ENCODE measurements at regions not wholly inside any gene's neighbourhood (a gene's known extent, or its start where the extent isn't known, plus 50 kb on each side); places are given as distances from the start of the nearest gene placed in this dataset.

- ATAC-seq (ENCODE audit: low read depth) (no peak), DNase-seq (no peak)
- Histone ChIP-seq H3K9ac (ENCODE audit: low read length) (no peak overlapping the region), H3K9me3 (ENCODE audit: control extremely low read depth in 1 of 3, control insufficient read depth in 2 of 3, insufficient read depth in 1 of 3, low read length in 2 of 3) (no peaks in the 10 kb centered on the region), H3K27me3 (replicated peaks in 1 of 4; ENCODE audit: control extremely low read depth in 1 of 4, control insufficient read depth in 3 of 4, insufficient read depth in 4 of 4, low read length in 3 of 4) (peaks cover 0 to 13% (median 3%) of the 10 kb centered on the region in 4 experiments), H3K36me3 (replicated peaks in 1 of 2; ENCODE audit: control extremely low read depth in 1 of 2, control insufficient read depth in 1 of 2, extremely low read depth in 1 of 2, insufficient read depth in 2 of 2, low read length in 1 of 2) (no peaks in the 10 kb centered on the region), H3K4me1 (ENCODE audit: control insufficient read depth in 2 of 2, insufficient read depth in 2 of 2, low read length in 2 of 2) (no peaks in the 10 kb centered on the region), H3K79me2 (ENCODE audit: control insufficient read depth, insufficient read depth, low read length) (no peaks in the 10 kb centered on the region), H3K27ac (ENCODE audit: low read length in 2 of 2) (no peak overlapping the region), H3K4me2 (replicated peaks; ENCODE audit: low read depth, low read length, poor library complexity, severe bottlenecking) (no peak overlapping the region), H3K4me3 (ENCODE audit: control extremely low read depth in 1 of 5, extremely low read depth in 1 of 5, insufficient read depth in 1 of 5, low read depth in 2 of 5, low read length in 4 of 5) (no peak overlapping the region), H4K20me1 (ENCODE audit: control insufficient read depth, insufficient read depth, low read length, poor library complexity, severe bottlenecking) (no peaks in the 10 kb centered on the region), H2AFZ (ENCODE audit: insufficient read depth, low read depth, low read length, poor library complexity, severe bottlenecking) (no peak overlapping the region)
- Mint-ChIP-seq H3K4me3 (no peak overlapping the region), H3K4me1 (peaks cover 3% of the 10 kb centered on the region), H3K27ac (no peak overlapping the region), H3K27me3 (peaks cover 52% of the 10 kb centered on the region), H3K9me3 (ENCODE audit: insufficient read depth) (no peaks in the 10 kb centered on the region)
- intact Hi-C loops (cut with micrococcal nuclease), result no loop called here
- TF ChIP-seq CTCF (IDR thresholded peaks at IDR 0.05) (no peak), EZH2 (IDR thresholded peaks at IDR 0.05; ENCODE audit: borderline replicate concordance, insufficient read depth, low read depth, low read length, poor library complexity, severe bottlenecking) (no peak)
- CTCF ChIA-PET, result no interaction called here
- WGBS (ENCODE audit: insufficient coverage), result 86% methylated on average over 3 of the region's 5 CpGs
- POLR2A ChIA-PET, result no interaction called here
Measured at GRCh38 chr14:104467236-104467635, 112.3 kb upstream of the C14orf180 start.

- H3K4me3 Mint-ChIP-seq, result no peak overlapping the region
- H3K79me2 ChIP-seq (ENCODE audit: control insufficient read depth, insufficient read depth, low read length), result no peaks in the 10 kb centered on the region
Measured at GRCh38 chr14:104467641-104468040, 111.9 kb upstream of the C14orf180 start.

More at GRCh38 chr14:104467641-104468040, 111.9 kb upstream of the C14orf180 start:
- H3K27ac Mint-ChIP-seq, result no peak overlapping the region
- H3K4me3 ChIP-seq (ENCODE audit: control extremely low read depth in 1 of 5, extremely low read depth in 1 of 5, insufficient read depth in 1 of 5, low read depth in 2 of 5, low read length in 4 of 5), result no peak overlapping the region
- ATAC-seq (ENCODE audit: low read depth), result no peak
- H3K4me1 ChIP-seq (ENCODE audit: control insufficient read depth in 2 of 2, insufficient read depth in 2 of 2, low read length in 2 of 2), result no peaks in the 10 kb centered on the region
- ChIA-PET POLR2A (no interaction called here), CTCF (no interaction called here)
- peaks cover 0 to 12% (median 3%) of the 10 kb centered on the region in 4 experiments for H3K27me3 ChIP-seq (replicated peaks in 1 of 4; ENCODE audit: control extremely low read depth in 1 of 4, control insufficient read depth in 3 of 4, insufficient read depth in 4 of 4, low read length in 3 of 4)
- H3K4me2 ChIP-seq (replicated peaks; ENCODE audit: low read depth, low read length, poor library complexity, severe bottlenecking), result no peak overlapping the region
- no peak overlapping the region for H3K9ac ChIP-seq (ENCODE audit: low read length)
- H3K36me3 ChIP-seq (replicated peaks in 1 of 2; ENCODE audit: control extremely low read depth in 1 of 2, control insufficient read depth in 1 of 2, extremely low read depth in 1 of 2, insufficient read depth in 2 of 2, low read length in 1 of 2), result no peaks in the 10 kb centered on the region
- H3K27ac ChIP-seq (ENCODE audit: low read length in 2 of 2), result no peak overlapping the region
- no peak for DNase-seq
- no peaks in the 10 kb centered on the region for H4K20me1 ChIP-seq (ENCODE audit: control insufficient read depth, insufficient read depth, low read length, poor library complexity, severe bottlenecking)
- H3K9me3 ChIP-seq (ENCODE audit: control extremely low read depth in 1 of 3, control insufficient read depth in 2 of 3, insufficient read depth in 1 of 3, low read length in 2 of 3), result no peaks in the 10 kb centered on the region
- intact Hi-C loops (cut with micrococcal nuclease), result no loop called here
- H3K9me3 Mint-ChIP-seq (ENCODE audit: insufficient read depth), result no peaks in the 10 kb centered on the region
- H3K4me1 Mint-ChIP-seq, result peaks cover 3% of the 10 kb centered on the region
- TF ChIP-seq CTCF (IDR thresholded peaks at IDR 0.05) (no peak), EZH2 (IDR thresholded peaks at IDR 0.05; ENCODE audit: borderline replicate concordance, insufficient read depth, low read depth, low read length, poor library complexity, severe bottlenecking) (no peak)
- WGBS (ENCODE audit: insufficient coverage), result 83% methylated on average over 7 of the region's 7 CpGs
- H3K27me3 Mint-ChIP-seq, result peaks cover 50% of the 10 kb centered on the region
- H2AFZ ChIP-seq (ENCODE audit: insufficient read depth, low read depth, low read length, poor library complexity, severe bottlenecking), result no peak overlapping the region
